ENCODE measurements at regions not wholly inside any gene's neighbourhood (a gene's known extent, or its start where the extent isn't known, plus 50 kb on each side); places are given as distances from the start of the nearest gene placed in this dataset.

GRCh38 chr12:114961491-114961890 lies 277.5 kb upstream of the TBX3 start:
- DNase-seq (ENCODE audit: low read depth in 2 of 2), result no peak
- no peak for TF ChIP-seq EZH2 (IDR thresholded peaks at IDR 0.05; ENCODE audit: low read length, missing control alignments)
- no peaks in the 10 kb centered on the region for H3K36me3 ChIP-seq (ENCODE audit: control insufficient read depth, insufficient read depth, low read length)
- no peaks in the 10 kb centered on the region for H3K79me2 ChIP-seq (ENCODE audit: control insufficient read depth, insufficient read depth, low read length)
- H3K9me3 ChIP-seq (ENCODE audit: control insufficient read depth, insufficient read depth, low read depth, low read length), result no peaks in the 10 kb centered on the region
- H3K27me3 ChIP-seq (ENCODE audit: control insufficient read depth, insufficient read depth, low read length), result no peaks in the 10 kb centered on the region
- no peak overlapping the region for H3K4me3 ChIP-seq (replicated peaks in 1 of 4; ENCODE audit: control extremely low read depth in 1 of 4, insufficient read depth in 1 of 4, low read depth in 3 of 4, low read length in 4 of 4)
- H3K4me2 ChIP-seq (ENCODE audit: extremely low read depth, insufficient read depth, low read length), result no peak overlapping the region
- no peaks in the 10 kb centered on the region for H4K20me1 ChIP-seq (ENCODE audit: control insufficient read depth, extremely low read depth, insufficient read depth, low read length)
- no peak overlapping the region for H2AFZ ChIP-seq (ENCODE audit: low read length)
- H3K4me1 ChIP-seq (ENCODE audit: control insufficient read depth, extremely low read depth, insufficient read depth, low read length), result no peaks in the 10 kb centered on the region
- no peak overlapping the region for H3K9ac ChIP-seq (ENCODE audit: insufficient read depth, low read length)
- H3K27ac ChIP-seq (ENCODE audit: insufficient read depth, low read length), result no peak overlapping the region

GRCh38 chr12:114958538-114958937 lies 274.6 kb upstream of the TBX3 start:
- no peaks in the 10 kb centered on the region for H3K4me1 ChIP-seq (ENCODE audit: control insufficient read depth, extremely low read depth, insufficient read depth, low read length)
- H3K9me3 ChIP-seq (ENCODE audit: control insufficient read depth, insufficient read depth, low read depth, low read length), result no peaks in the 10 kb centered on the region
- no peak for DNase-seq (ENCODE audit: low read depth in 2 of 2)
- H3K79me2 ChIP-seq (ENCODE audit: control insufficient read depth, insufficient read depth, low read length), result no peaks in the 10 kb centered on the region
- H4K20me1 ChIP-seq (ENCODE audit: control insufficient read depth, extremely low read depth, insufficient read depth, low read length), result no peaks in the 10 kb centered on the region
- H3K4me3 ChIP-seq (replicated peaks in 1 of 4; ENCODE audit: control extremely low read depth in 1 of 4, insufficient read depth in 1 of 4, low read depth in 3 of 4, low read length in 4 of 4), result no peak overlapping the region
- H3K36me3 ChIP-seq (ENCODE audit: control insufficient read depth, insufficient read depth, low read length), result no peaks in the 10 kb centered on the region
- no peak overlapping the region for H3K4me2 ChIP-seq (ENCODE audit: extremely low read depth, insufficient read depth, low read length)
- TF ChIP-seq EZH2 (IDR thresholded peaks at IDR 0.05; ENCODE audit: low read length, missing control alignments) (no peak), CTCF (conservative IDR thresholded peaks at IDR 0.05 in 1 of 2, IDR thresholded peaks at IDR 0.05 in 1 of 2; ENCODE audit: low read depth in 1 of 2, low read length in 2 of 2) (no peak)
- H3K9ac ChIP-seq (ENCODE audit: insufficient read depth, low read length), result no peak overlapping the region
- no peak overlapping the region for H2AFZ ChIP-seq (ENCODE audit: low read length)
- no peaks in the 10 kb centered on the region for H3K27me3 ChIP-seq (ENCODE audit: control insufficient read depth, insufficient read depth, low read length)
- no peak overlapping the region for H3K27ac ChIP-seq (ENCODE audit: insufficient read depth, low read length)

GRCh38 chr12:114957225-114957624 lies 273.2 kb upstream of the TBX3 start:
- DNase-seq (ENCODE audit: low read depth in 2 of 2), result no peak
- Histone ChIP-seq H2AFZ (ENCODE audit: low read length) (no peak overlapping the region), H3K4me3 (replicated peaks in 1 of 4; ENCODE audit: control extremely low read depth in 1 of 4, insufficient read depth in 1 of 4, low read depth in 3 of 4, low read length in 4 of 4) (no peak overlapping the region), H3K27ac (ENCODE audit: insufficient read depth, low read length) (no peak overlapping the region), H3K9ac (ENCODE audit: insufficient read depth, low read length) (no peak overlapping the region), H3K36me3 (ENCODE audit: control insufficient read depth, insufficient read depth, low read length) (no peaks in the 10 kb centered on the region), H3K4me2 (ENCODE audit: extremely low read depth, insufficient read depth, low read length) (no peak overlapping the region), H4K20me1 (ENCODE audit: control insufficient read depth, extremely low read depth, insufficient read depth, low read length) (no peaks in the 10 kb centered on the region), H3K79me2 (ENCODE audit: control insufficient read depth, insufficient read depth, low read length) (no peaks in the 10 kb centered on the region), H3K9me3 (ENCODE audit: control insufficient read depth, insufficient read depth, low read depth, low read length) (no peaks in the 10 kb centered on the region), H3K4me1 (ENCODE audit: control insufficient read depth, extremely low read depth, insufficient read depth, low read length) (no peaks in the 10 kb centered on the region), H3K27me3 (ENCODE audit: control insufficient read depth, insufficient read depth, low read length) (no peaks in the 10 kb centered on the region)
- TF ChIP-seq CTCF (conservative IDR thresholded peaks at IDR 0.05 in 1 of 2, IDR thresholded peaks at IDR 0.05 in 1 of 2; ENCODE audit: low read depth in 1 of 2, low read length in 2 of 2) (no peak), EZH2 (IDR thresholded peaks at IDR 0.05; ENCODE audit: low read length, missing control alignments) (no peak)

Data from fibroblast of lung (primary cell).